ENCODE measurements at regions not wholly inside any gene's neighbourhood (a gene's known extent, or its start where the extent isn't known, plus 50 kb on each side); places are given as distances from the start of the nearest gene placed in this dataset.

GRCh38 chr9:134991808-134992754 is 74.4 kb upstream of the FCN1 start:
- TF ChIP-seq CTCF (IDR thresholded peaks at IDR 0.05) = no peak
- no peak for TF ChIP-seq POLR2A (IDR thresholded peaks at IDR 0.05)
